ENCODE measurements at regions not wholly inside any gene's neighbourhood (a gene's known extent, or its start where the extent isn't known, plus 50 kb on each side); places are given as distances from the start of the nearest gene placed in this dataset.
A peak's percentile ranks its signal among the peaks of the same experiment; 100 is the strongest.

- Mint-ChIP-seq H3K27ac (no peak overlapping the region), H3K27me3 (peaks cover 0 to 12% (median 5%) of the 10 kb centered on the region in 5 donors), H3K9me3 (no peaks in the 10 kb centered on the region), H3K4me1 (no peaks in the 10 kb centered on the region), H3K4me3 (no peak overlapping the region), H3K36me3 (no peaks in the 10 kb centered on the region)
- POLR2A ChIA-PET: no interaction called here
- ATAC-seq: no peak
- DNase-seq: no peak
Measured at GRCh38 chr16:88319116-88319965, 63.4 kb upstream of the ZNF469 start.

GRCh38 chr16:88320947-88321634 is 61.7 kb upstream of the ZNF469 start:
- no peak overlapping the region for H3K4me3 Mint-ChIP-seq
- no peak overlapping the region for H3K27ac Mint-ChIP-seq
- peaks cover 0 to 12% (median 5%) of the 10 kb centered on the region in 5 donors for H3K27me3 Mint-ChIP-seq
- H3K36me3 Mint-ChIP-seq: no peaks in the 10 kb centered on the region
- ATAC-seq: no peak
- POLR2A ChIA-PET: no interaction called here
- H3K9me3 Mint-ChIP-seq: no peaks in the 10 kb centered on the region
- DNase-seq: no peak
- no peaks in the 10 kb centered on the region for H3K4me1 Mint-ChIP-seq

- no peak for DNase-seq
- H3K4me1 Mint-ChIP-seq: no peaks in the 10 kb centered on the region
- no peak overlapping the region for H3K27ac Mint-ChIP-seq
- no peak overlapping the region for H3K4me3 Mint-ChIP-seq
- POLR2A ChIA-PET: no interaction called here
- H3K36me3 Mint-ChIP-seq: no peaks in the 10 kb centered on the region
- ATAC-seq: no peak
- H3K9me3 Mint-ChIP-seq: no peaks in the 10 kb centered on the region
- H3K27me3 Mint-ChIP-seq: peaks cover 0 to 12% (median 5%) of the 10 kb centered on the region in 5 donors
Measured at GRCh38 chr16:88321635-88322499, 60.9 kb upstream of the ZNF469 start.

GRCh38 chr16:88322500-88322970 is 60.2 kb upstream of the ZNF469 start:
- POLR2A ChIA-PET: no interaction called here
- ATAC-seq (no peak), DNase-seq (no peak)
- peaks cover 0 to 7% (median 4%) of the 10 kb centered on the region in 5 donors for H3K27me3 Mint-ChIP-seq
- H3K4me3 Mint-ChIP-seq: no peak overlapping the region
- no peak overlapping the region for H3K27ac Mint-ChIP-seq
- no peaks in the 10 kb centered on the region for H3K9me3 Mint-ChIP-seq
- H3K4me1 Mint-ChIP-seq: no peaks in the 10 kb centered on the region
- no peaks in the 10 kb centered on the region for H3K36me3 Mint-ChIP-seq

GRCh38 chr16:88323041-88323440 is 59.7 kb upstream of the ZNF469 start:
- POLR2A ChIA-PET: no interaction called here
- Mint-ChIP-seq H3K36me3 (no peaks in the 10 kb centered on the region), H3K9me3 (no peaks in the 10 kb centered on the region), H3K4me1 (no peaks in the 10 kb centered on the region), H3K27me3 (peaks cover 0 to 2% (median 0%) of the 10 kb centered on the region in 5 donors), H3K27ac (no peak overlapping the region), H3K4me3 (no peak overlapping the region)
- ATAC-seq (no peak), DNase-seq (no peak)

GRCh38 chr16:88323546-88324330 is 59.0 kb upstream of the ZNF469 start:
- H3K27me3 Mint-ChIP-seq: peaks cover 0 to 4% (median 0%) of the 10 kb centered on the region in 5 donors
- POLR2A ChIA-PET: no interaction called here
- ATAC-seq (no peak), DNase-seq (no peak)
- no peak overlapping the region for H3K27ac Mint-ChIP-seq
- H3K4me1 Mint-ChIP-seq: no peaks in the 10 kb centered on the region
- no peak overlapping the region for H3K4me3 Mint-ChIP-seq
- H3K36me3 Mint-ChIP-seq: no peaks in the 10 kb centered on the region
- H3K9me3 Mint-ChIP-seq: no peaks in the 10 kb centered on the region

GRCh38 chr16:88325087-88325750 is 57.5 kb upstream of the ZNF469 start:
- no peak for ATAC-seq
- Mint-ChIP-seq H3K27ac (peak overlapping the region in 1 of 10 donors; percentile 53), H3K27me3 (peaks cover 0 to 4% (median 0%) of the 10 kb centered on the region in 5 donors), H3K9me3 (no peaks in the 10 kb centered on the region), H3K4me3 (no peak overlapping the region), H3K4me1 (no peaks in the 10 kb centered on the region), H3K36me3 (no peaks in the 10 kb centered on the region)
- no peak for DNase-seq
- POLR2A ChIA-PET: no interaction called here

- Mint-ChIP-seq H3K27me3 (peaks cover 0 to 4% (median 0%) of the 10 kb centered on the region in 5 donors), H3K4me1 (no peaks in the 10 kb centered on the region)
Measured at GRCh38 chr16:88325976-88326375, 56.8 kb upstream of the ZNF469 start.

GRCh38 chr16:88326611-88327485 is 55.9 kb upstream of the ZNF469 start:
- H3K9me3 Mint-ChIP-seq: no peaks in the 10 kb centered on the region
- H3K4me1 Mint-ChIP-seq: no peaks in the 10 kb centered on the region
- H3K27ac Mint-ChIP-seq: no peak overlapping the region
- POLR2A ChIA-PET: no interaction called here
- no peak for DNase-seq
- peaks cover 0 to 4% (median 0%) of the 10 kb centered on the region in 5 donors for H3K27me3 Mint-ChIP-seq
- no peak for ATAC-seq
- H3K36me3 Mint-ChIP-seq: no peaks in the 10 kb centered on the region
- no peak overlapping the region for H3K4me3 Mint-ChIP-seq

More at GRCh38 chr16:88325976-88326375, 56.8 kb upstream of the ZNF469 start:
- Mint-ChIP-seq H3K9me3 (no peaks in the 10 kb centered on the region), H3K4me3 (no peak overlapping the region), H3K36me3 (no peaks in the 10 kb centered on the region), H3K27ac (peak overlapping the region in 1 of 10 donors; percentile 53)
- DNase-seq (no peak), ATAC-seq (no peak)
- POLR2A ChIA-PET: no interaction called here

- no peaks in the 10 kb centered on the region for H3K9me3 Mint-ChIP-seq
Measured at GRCh38 chr16:88327561-88328312, 55.0 kb upstream of the ZNF469 start.

More at GRCh38 chr16:88327561-88328312, 55.0 kb upstream of the ZNF469 start:
- Mint-ChIP-seq H3K36me3 (no peaks in the 10 kb centered on the region), H3K4me1 (no peaks in the 10 kb centered on the region), H3K27me3 (peaks cover 0 to 4% (median 0%) of the 10 kb centered on the region in 5 donors), H3K4me3 (no peak overlapping the region), H3K27ac (peak overlapping the region in 1 of 10 donors; percentile 35)
- ATAC-seq (no peak), DNase-seq (no peak)
- POLR2A ChIA-PET: no interaction called here

Data from naive thymus-derived CD8-positive, alpha-beta T cell (primary cell).